ENCODE measurements at regions not wholly inside any gene's neighbourhood (a gene's known extent, or its start where the extent isn't known, plus 50 kb on each side); places are given as distances from the start of the nearest gene placed in this dataset.

DNA sequence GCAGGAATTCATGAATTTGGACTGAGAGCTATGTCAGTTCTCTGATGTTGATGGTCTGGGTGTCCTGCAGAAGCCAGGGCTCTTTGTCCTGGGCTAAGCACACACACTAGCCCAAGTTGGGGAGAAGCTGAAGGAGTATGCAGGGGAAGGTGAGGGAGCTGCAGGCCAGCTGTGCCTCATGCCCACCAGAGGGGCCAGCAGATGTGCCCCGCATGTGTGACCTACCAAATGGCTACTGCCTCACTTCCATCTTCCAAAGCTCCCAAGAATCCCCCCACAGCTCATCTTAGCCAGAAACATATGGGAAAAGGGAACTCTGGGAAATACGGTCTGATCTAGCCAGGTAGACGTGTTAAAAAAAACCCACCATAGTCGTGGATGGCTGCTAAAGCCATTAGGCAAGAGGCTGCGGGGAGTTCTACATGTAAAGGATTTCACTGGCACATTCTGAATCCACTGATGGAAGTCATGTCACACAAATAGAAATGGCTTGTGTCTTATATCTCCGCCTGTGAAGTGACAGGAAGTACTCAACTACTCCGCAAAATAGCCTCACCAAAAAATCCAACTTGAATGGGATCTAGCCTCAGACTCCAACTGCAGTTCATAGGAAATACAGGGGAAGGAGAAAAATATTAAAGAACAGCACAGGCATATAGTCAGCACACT, 96.3 kb upstream of the CLMP start:
- TF ChIP-seq EZH2 (IDR thresholded peaks at IDR 0.05; ENCODE audit: insufficient read depth, low read length): no peak
- TF ChIP-seq, protein P1, sequence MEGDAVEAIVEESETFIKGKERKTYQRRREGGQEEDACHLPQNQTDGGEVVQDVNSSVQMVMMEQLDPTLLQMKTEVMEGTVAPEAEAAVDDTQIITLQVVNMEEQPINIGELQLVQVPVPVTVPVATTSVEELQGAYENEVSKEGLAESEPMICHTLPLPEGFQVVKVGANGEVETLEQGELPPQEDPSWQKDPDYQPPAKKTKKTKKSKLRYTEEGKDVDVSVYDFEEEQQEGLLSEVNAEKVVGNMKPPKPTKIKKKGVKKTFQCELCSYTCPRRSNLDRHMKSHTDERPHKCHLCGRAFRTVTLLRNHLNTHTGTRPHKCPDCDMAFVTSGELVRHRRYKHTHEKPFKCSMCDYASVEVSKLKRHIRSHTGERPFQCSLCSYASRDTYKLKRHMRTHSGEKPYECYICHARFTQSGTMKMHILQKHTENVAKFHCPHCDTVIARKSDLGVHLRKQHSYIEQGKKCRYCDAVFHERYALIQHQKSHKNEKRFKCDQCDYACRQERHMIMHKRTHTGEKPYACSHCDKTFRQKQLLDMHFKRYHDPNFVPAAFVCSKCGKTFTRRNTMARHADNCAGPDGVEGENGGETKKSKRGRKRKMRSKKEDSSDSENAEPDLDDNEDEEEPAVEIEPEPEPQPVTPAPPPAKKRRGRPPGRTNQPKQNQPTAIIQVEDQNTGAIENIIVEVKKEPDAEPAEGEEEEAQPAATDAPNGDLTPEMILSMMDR (IDR thresholded peaks at IDR 0.05; ENCODE audit: insufficient read depth, low read depth, low read length): no peak

Data from astrocyte (in vitro differentiated cells and primary cell).